ENCODE measurements at regions not wholly inside any gene's neighbourhood (a gene's known extent, or its start where the extent isn't known, plus 50 kb on each side); places are given as distances from the start of the nearest gene placed in this dataset.
"Not testable (repeated sequence)": the region's sequence is repeated elsewhere in the genome, so short reads cannot be mapped to it uniquely, and the experiment has no call there.

GRCh38 chr15:93929375-93930094 lies 301.8 kb upstream of the MCTP2 start:
- Histone ChIP-seq H3K9me3 (ENCODE audit: insufficient read depth, low read depth, low read length) (no peaks in the 10 kb centered on the region), H2AFZ (ENCODE audit: low read length) (no peak overlapping the region), H3K79me2 (ENCODE audit: insufficient read depth, low read length) (no peaks in the 10 kb centered on the region), H3K27me3 (ENCODE audit: insufficient read depth, low read length, poor library complexity, severe bottlenecking) (no peaks in the 10 kb centered on the region), H3F3A (ENCODE audit: low read depth) (no peaks in the 10 kb centered on the region), H3K36me3 (ENCODE audit: insufficient read depth, low read length) (no peaks in the 10 kb centered on the region), H3K4me3 (ENCODE audit: low read length, poor library complexity, severe bottlenecking) (no peak overlapping the region), H3K9me2 (replicated peaks; ENCODE audit: low read depth, low read length) (no peaks in the 10 kb centered on the region), H3K4me2 (ENCODE audit: low read depth, low read length, poor library complexity, severe bottlenecking) (no peak overlapping the region), H3K4me1 (ENCODE audit: insufficient read depth, low read length, poor library complexity, severe bottlenecking) (no peaks in the 10 kb centered on the region), H4K20me1 (ENCODE audit: insufficient read depth, low read length, poor library complexity, severe bottlenecking) (no peaks in the 10 kb centered on the region), H3K9ac (ENCODE audit: low read depth, low read length, poor library complexity, severe bottlenecking) (no peak overlapping the region)
- TF ChIP-seq, protein P1, sequence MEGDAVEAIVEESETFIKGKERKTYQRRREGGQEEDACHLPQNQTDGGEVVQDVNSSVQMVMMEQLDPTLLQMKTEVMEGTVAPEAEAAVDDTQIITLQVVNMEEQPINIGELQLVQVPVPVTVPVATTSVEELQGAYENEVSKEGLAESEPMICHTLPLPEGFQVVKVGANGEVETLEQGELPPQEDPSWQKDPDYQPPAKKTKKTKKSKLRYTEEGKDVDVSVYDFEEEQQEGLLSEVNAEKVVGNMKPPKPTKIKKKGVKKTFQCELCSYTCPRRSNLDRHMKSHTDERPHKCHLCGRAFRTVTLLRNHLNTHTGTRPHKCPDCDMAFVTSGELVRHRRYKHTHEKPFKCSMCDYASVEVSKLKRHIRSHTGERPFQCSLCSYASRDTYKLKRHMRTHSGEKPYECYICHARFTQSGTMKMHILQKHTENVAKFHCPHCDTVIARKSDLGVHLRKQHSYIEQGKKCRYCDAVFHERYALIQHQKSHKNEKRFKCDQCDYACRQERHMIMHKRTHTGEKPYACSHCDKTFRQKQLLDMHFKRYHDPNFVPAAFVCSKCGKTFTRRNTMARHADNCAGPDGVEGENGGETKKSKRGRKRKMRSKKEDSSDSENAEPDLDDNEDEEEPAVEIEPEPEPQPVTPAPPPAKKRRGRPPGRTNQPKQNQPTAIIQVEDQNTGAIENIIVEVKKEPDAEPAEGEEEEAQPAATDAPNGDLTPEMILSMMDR (conservative IDR thresholded peaks at IDR 0.05; ENCODE audit: low read length), result no peak
- TF ChIP-seq EZH2phosphoT487 (IDR thresholded peaks at IDR 0.05; ENCODE audit: borderline replicate concordance), result no peak

GRCh38 chr15:93920204-93920603 lies 311.2 kb upstream of the MCTP2 start:
- H3F3A ChIP-seq (ENCODE audit: low read depth), result no peaks in the 10 kb centered on the region
- no peaks in the 10 kb centered on the region for H3K9me3 ChIP-seq (ENCODE audit: insufficient read depth, low read depth, low read length)
- H2AFZ ChIP-seq (ENCODE audit: low read length), result no peak overlapping the region
- H3K9me2 ChIP-seq (replicated peaks; ENCODE audit: low read depth, low read length), result no peaks in the 10 kb centered on the region
- H3K4me3 ChIP-seq (ENCODE audit: low read length, poor library complexity, severe bottlenecking), result no peak overlapping the region
- H3K27me3 ChIP-seq (ENCODE audit: insufficient read depth, low read length, poor library complexity, severe bottlenecking), result no peaks in the 10 kb centered on the region
- no peak overlapping the region for H3K4me2 ChIP-seq (ENCODE audit: low read depth, low read length, poor library complexity, severe bottlenecking)
- no peaks in the 10 kb centered on the region for H4K20me1 ChIP-seq (ENCODE audit: insufficient read depth, low read length, poor library complexity, severe bottlenecking)
- no peaks in the 10 kb centered on the region for H3K4me1 ChIP-seq (ENCODE audit: insufficient read depth, low read length, poor library complexity, severe bottlenecking)
- H3K36me3 ChIP-seq (ENCODE audit: insufficient read depth, low read length), result no peaks in the 10 kb centered on the region
- H3K9ac ChIP-seq (ENCODE audit: low read depth, low read length, poor library complexity, severe bottlenecking), result no peak overlapping the region
- no peak for TF ChIP-seq EZH2phosphoT487 (IDR thresholded peaks at IDR 0.05; ENCODE audit: borderline replicate concordance)
- TF ChIP-seq, protein P1 (conservative IDR thresholded peaks at IDR 0.05; ENCODE audit: low read length), result no peak
- H3K79me2 ChIP-seq (ENCODE audit: insufficient read depth, low read length), result no peaks in the 10 kb centered on the region

- H3K4me1 ChIP-seq (ENCODE audit: insufficient read depth, low read length, poor library complexity, severe bottlenecking); H3K79me2 ChIP-seq (ENCODE audit: insufficient read depth, low read length); H4K20me1 ChIP-seq (ENCODE audit: insufficient read depth, low read length, poor library complexity, severe bottlenecking); H3K4me3 ChIP-seq (ENCODE audit: low read length, poor library complexity, severe bottlenecking); H3K4me2 ChIP-seq (ENCODE audit: low read depth, low read length, poor library complexity, severe bottlenecking); H3K27me3 ChIP-seq (ENCODE audit: insufficient read depth, low read length, poor library complexity, severe bottlenecking); H2AFZ ChIP-seq (ENCODE audit: low read length); H3K36me3 ChIP-seq (ENCODE audit: insufficient read depth, low read length); H3F3A ChIP-seq (ENCODE audit: low read depth); H3K9ac ChIP-seq (ENCODE audit: low read depth, low read length, poor library complexity, severe bottlenecking); H3K9me2 ChIP-seq (replicated peaks; ENCODE audit: low read depth, low read length); H3K9me3 ChIP-seq (ENCODE audit: insufficient read depth, low read depth, low read length): not testable (repeated sequence)
Observed at GRCh38 chr15:93918801-93919200, 312.6 kb upstream of the MCTP2 start.

DNA sequence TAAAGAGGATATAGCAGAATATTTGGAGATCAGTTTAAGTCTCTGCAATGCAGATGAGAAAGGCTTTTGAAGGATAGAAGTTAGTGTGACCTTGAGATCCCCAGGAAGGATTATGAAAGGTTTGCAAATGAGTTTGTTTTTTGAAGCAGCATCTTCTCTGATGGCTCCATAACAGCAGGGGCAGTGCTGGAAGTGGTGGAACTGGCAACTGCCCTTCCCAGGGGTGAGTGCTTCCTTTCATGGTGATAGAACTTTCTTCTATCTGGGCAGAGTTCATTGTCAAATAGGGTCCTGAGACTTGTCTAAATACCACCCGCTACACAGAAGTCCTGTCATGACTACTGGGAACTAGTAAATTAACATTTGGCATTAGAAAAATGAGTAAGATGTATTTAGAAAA lies 314.2 kb upstream of the MCTP2 start:
- Histone ChIP-seq H2AFZ (ENCODE audit: low read length) (no peak overlapping the region), H3K27me3 (ENCODE audit: insufficient read depth, low read length, poor library complexity, severe bottlenecking) (no peaks in the 10 kb centered on the region), H3K9ac (ENCODE audit: low read depth, low read length, poor library complexity, severe bottlenecking) (no peak overlapping the region), H3K9me3 (ENCODE audit: insufficient read depth, low read depth, low read length) (no peaks in the 10 kb centered on the region), H3K9me2 (replicated peaks; ENCODE audit: low read depth, low read length) (no peaks in the 10 kb centered on the region), H4K20me1 (ENCODE audit: insufficient read depth, low read length, poor library complexity, severe bottlenecking) (no peaks in the 10 kb centered on the region), H3K36me3 (ENCODE audit: insufficient read depth, low read length) (no peaks in the 10 kb centered on the region), H3K79me2 (ENCODE audit: insufficient read depth, low read length) (no peaks in the 10 kb centered on the region), H3F3A (ENCODE audit: low read depth) (no peaks in the 10 kb centered on the region), H3K4me3 (ENCODE audit: low read length, poor library complexity, severe bottlenecking) (no peak overlapping the region), H3K4me1 (ENCODE audit: insufficient read depth, low read length, poor library complexity, severe bottlenecking) (no peaks in the 10 kb centered on the region), H3K4me2 (ENCODE audit: low read depth, low read length, poor library complexity, severe bottlenecking) (no peak overlapping the region)
- TF ChIP-seq EZH2phosphoT487 (IDR thresholded peaks at IDR 0.05; ENCODE audit: borderline replicate concordance), result no peak
- TF ChIP-seq, protein P1 (conservative IDR thresholded peaks at IDR 0.05; ENCODE audit: low read length), result no peak

Data from Loucy (cell line).